ENCODE measurements at regions not wholly inside any gene's neighbourhood (a gene's known extent, or its start where the extent isn't known, plus 50 kb on each side); places are given as distances from the start of the nearest gene placed in this dataset.

DNA sequence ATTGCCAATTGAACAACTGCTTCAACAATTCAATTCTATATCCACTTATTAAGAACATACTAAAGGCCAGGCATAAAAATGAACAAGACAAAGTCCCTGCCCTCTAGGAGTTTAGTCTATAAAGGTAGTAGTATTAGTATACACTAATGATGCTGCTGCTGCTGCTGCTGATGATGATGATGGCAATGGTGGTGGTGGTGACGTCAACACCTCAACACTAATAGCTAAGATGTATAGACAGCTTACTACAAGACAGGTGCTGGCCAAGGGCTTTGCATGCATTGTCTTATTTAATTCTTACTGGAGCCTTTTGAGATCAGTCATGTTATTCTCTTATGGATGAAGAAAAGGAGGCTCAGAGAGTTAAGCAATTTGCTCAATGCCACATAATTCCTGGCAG is 164.4 kb upstream of the ASIC2 start:
- TF ChIP-seq POLR2AphosphoS5 (IDR thresholded peaks at IDR 0.05) (no peak), CTCF (IDR thresholded peaks at IDR 0.05) (no peak), POLR2A (IDR thresholded peaks at IDR 0.05) (no peak), EP300 (IDR thresholded peaks at IDR 0.05) (no peak)
- 100% methylated on average over 1 of the region's 1 CpG for WGBS

DNA sequence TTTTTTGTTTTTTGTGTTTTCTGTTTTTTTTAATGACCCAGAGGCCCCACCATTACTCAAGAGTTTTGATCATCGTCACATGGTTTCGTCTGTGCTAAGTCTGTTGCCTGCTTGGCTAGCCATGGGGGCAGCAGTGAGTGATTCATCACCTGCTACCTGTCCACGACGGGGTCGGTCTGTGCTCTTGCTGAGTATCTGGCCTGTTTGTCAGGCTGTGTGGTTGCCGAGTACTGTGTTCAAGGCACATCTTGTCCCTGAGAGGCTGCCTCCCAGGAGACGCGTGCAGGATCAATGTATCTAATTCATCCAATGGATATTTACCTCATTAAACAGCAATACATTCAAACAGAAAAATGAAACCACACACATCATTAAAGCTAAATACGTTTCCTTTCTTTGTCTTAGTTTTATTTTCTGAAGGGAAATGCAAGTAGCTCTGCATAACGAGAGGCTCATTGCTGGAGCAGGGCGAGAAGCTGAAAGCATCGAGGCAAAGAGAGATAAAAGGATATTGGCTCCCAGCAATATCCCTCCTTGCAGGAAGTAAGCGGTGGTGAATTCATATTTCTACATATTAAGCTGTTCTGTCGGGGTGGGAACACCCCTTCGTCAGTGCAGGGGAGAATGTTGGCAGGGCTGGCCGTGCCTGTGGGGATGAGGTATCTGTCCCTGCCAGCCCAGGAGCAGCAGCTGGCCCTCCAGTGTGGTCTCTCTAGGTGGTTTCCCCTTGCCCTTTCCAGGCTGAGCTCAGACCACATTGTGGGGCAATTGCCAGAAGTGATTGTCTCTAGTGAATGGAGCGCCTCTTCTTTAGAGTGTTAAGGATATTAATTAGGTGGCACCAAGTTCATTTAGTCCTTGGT is 166.2 kb upstream of the ASIC2 start:
- no peak overlapping the region for H3K27ac ChIP-seq

More for the DNA sequence above, 164.4 kb upstream of the ASIC2 start:
- H3K9me3 ChIP-seq = no peaks in the 10 kb centered on the region
- peaks cover 20% of the 10 kb centered on the region for H3K27me3 ChIP-seq
- no peak for DNase-seq (ENCODE audit: low spot score in 2 of 2)
- no peaks in the 10 kb centered on the region for H3K36me3 ChIP-seq
- no peak overlapping the region for H3K27ac ChIP-seq
- no peaks in the 10 kb centered on the region for H3K4me1 ChIP-seq
- H3K4me3 ChIP-seq = no peak overlapping the region

DNA sequence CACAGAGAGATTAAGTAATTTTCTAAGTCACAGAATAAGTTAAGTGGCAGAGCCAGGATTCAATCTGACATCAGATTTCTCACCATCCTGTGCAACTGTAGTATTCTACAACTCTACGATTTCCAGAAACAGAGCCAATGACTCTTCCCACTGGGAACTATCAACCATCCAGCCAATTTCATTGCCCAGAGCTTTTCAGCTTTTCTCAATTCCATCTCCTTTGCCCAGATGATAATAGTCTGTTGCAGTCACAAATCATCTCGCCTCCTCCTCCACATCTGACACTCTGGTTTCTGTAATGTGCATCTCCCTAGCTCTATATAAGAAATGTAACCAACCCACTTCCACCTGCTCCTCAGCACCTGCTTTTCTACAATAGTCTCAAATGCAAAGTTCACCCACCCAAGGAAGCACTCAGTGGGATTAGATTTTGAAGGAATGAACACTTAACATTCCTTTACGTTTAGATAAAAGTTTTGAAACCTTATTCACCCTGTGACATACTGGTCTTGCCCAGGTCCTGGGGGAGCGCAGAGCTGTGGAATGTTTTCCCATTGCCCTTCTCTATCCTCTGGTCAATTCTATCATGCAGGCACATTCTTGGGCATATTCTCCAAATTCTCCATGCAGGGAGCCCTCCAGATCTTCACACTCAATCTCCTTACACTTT is 167.8 kb upstream of the ASIC2 start:
- Histone ChIP-seq H3K27ac (no peak overlapping the region), H3K4me3 (no peak overlapping the region), H3K36me3 (no peaks in the 10 kb centered on the region), H3K9me3 (no peaks in the 10 kb centered on the region), H3K27me3 (peaks cover 14% of the 10 kb centered on the region), H3K4me1 (no peaks in the 10 kb centered on the region)
- no peak for DNase-seq (ENCODE audit: low spot score in 2 of 2)
- TF ChIP-seq POLR2A (IDR thresholded peaks at IDR 0.05) = no peak
- no peak for TF ChIP-seq POLR2AphosphoS5 (IDR thresholded peaks at IDR 0.05)
- no peak for TF ChIP-seq CTCF (IDR thresholded peaks at IDR 0.05)
- TF ChIP-seq EP300 (IDR thresholded peaks at IDR 0.05) = no peak
- WGBS = 67% methylated on average over 4 of the region's 4 CpGs

More for the DNA sequence above, 166.2 kb upstream of the ASIC2 start:
- DNase-seq (ENCODE audit: low spot score in 2 of 2) = no peak
- TF ChIP-seq CTCF (IDR thresholded peaks at IDR 0.05) = no peak
- no peak for TF ChIP-seq POLR2AphosphoS5 (IDR thresholded peaks at IDR 0.05)
- TF ChIP-seq POLR2A (IDR thresholded peaks at IDR 0.05) = no peak
- TF ChIP-seq EP300 (IDR thresholded peaks at IDR 0.05) = no peak
- H3K9me3 ChIP-seq = no peaks in the 10 kb centered on the region
- no peak overlapping the region for H3K4me3 ChIP-seq
- 64% methylated on average over 17 of the region's 17 CpGs for WGBS
- H3K4me1 ChIP-seq = no peaks in the 10 kb centered on the region
- H3K27me3 ChIP-seq = peaks cover 20% of the 10 kb centered on the region
- no peaks in the 10 kb centered on the region for H3K36me3 ChIP-seq

DNA sequence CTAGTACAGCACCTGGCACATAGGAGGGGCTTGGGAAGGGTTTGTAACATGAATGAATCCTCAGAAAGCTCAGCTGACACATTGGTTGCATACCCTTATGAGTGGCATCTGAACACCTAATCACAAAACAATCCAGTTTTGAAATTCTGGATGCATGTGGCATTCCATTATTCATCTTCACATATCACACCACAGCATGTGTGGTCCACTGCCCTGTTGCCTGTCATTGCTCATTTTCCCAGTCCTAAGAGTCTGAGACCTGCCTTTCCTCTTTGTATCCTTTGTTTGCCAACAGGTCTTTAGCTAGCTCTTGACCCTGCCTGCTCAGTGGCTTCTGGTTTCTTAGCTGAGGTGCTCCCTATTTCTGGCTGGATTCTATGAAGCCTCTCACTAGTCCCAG is 170.8 kb upstream of the ASIC2 start:
- Histone ChIP-seq H3K36me3 (no peaks in the 10 kb centered on the region), H3K4me1 (no peaks in the 10 kb centered on the region), H3K27me3 (peaks cover 6% of the 10 kb centered on the region), H3K9me3 (no peaks in the 10 kb centered on the region), H3K4me3 (no peak overlapping the region), H3K27ac (no peak overlapping the region)
- no peak for TF ChIP-seq POLR2AphosphoS5 (IDR thresholded peaks at IDR 0.05)
- no peak for DNase-seq (ENCODE audit: low spot score in 2 of 2)

GRCh38 chr17:33464669-33465280 is 171.7 kb upstream of the ASIC2 start:
- H3K9me3 ChIP-seq = no peaks in the 10 kb centered on the region
- no peaks in the 10 kb centered on the region for H3K36me3 ChIP-seq
- no peaks in the 10 kb centered on the region for H3K27me3 ChIP-seq
- no peak overlapping the region for H3K27ac ChIP-seq
- no peaks in the 10 kb centered on the region for H3K4me1 ChIP-seq
- no peak for TF ChIP-seq CTCF (IDR thresholded peaks at IDR 0.05)
- TF ChIP-seq POLR2A (IDR thresholded peaks at IDR 0.05) = no peak
- no peak for TF ChIP-seq POLR2AphosphoS5 (IDR thresholded peaks at IDR 0.05)
- no peak for TF ChIP-seq EP300 (IDR thresholded peaks at IDR 0.05)
- no peak overlapping the region for H3K4me3 ChIP-seq
- no peak for DNase-seq (ENCODE audit: low spot score in 2 of 2)
